KMS-11 (cell line): ENCODE measurements at regions not wholly inside any gene's neighbourhood (a gene's known extent, or its start where the extent isn't known, plus 50 kb on each side); places are given as distances from the start of the nearest gene placed in this dataset.

Experiments used
- H2AFZ ChIP-seq: fragments of 200-600 bp; sonication (generic); 2 replicates; pipeline ENCODE4 v1.6.1; 2016; ENCODE audit warnings: antibody characterized with exemption, mixed run types, low read depth
- H3K27ac ChIP-seq: fragments of 200-600 bp; sonication (generic); 2 replicates; pipeline ENCODE4 v1.6.1; 2016; ENCODE audit warnings: mild to moderate bottlenecking, mixed run types
- H3K27me3 ChIP-seq: fragments of 200-600 bp; sonication (generic); 2 replicates; pipeline ENCODE4 v1.6.1; 2017; ENCODE audit warnings: mild to moderate bottlenecking, low read depth, mixed run types, moderate library complexity; ENCODE audit not compliant: insufficient read depth
- H3K36me3 ChIP-seq: fragments of 200-600 bp; sonication (generic); 2 replicates; pipeline ENCODE4 v1.6.1; 2017; ENCODE audit warnings: mild to moderate bottlenecking, mixed run types; ENCODE audit not compliant: insufficient read depth
- H3K4me1 ChIP-seq: fragments of 200-600 bp; sonication (generic); 2 replicates; pipeline ENCODE4 v1.6.1; 2016; ENCODE audit warnings: mild to moderate bottlenecking, low read depth, mixed run types; ENCODE audit not compliant: poor library complexity, severe bottlenecking
- H3K4me2 ChIP-seq: fragments of 200-600 bp; sonication (generic); 2 replicates; pipeline ENCODE4 v1.7.0; 2016; ENCODE audit warnings: mild to moderate bottlenecking, mixed run types
- H3K4me3 ChIP-seq: fragments of 200-600 bp; sonication (generic); IDR thresholded peaks from 2 replicates; pipeline ENCODE4 v1.6.1; 2017; ENCODE audit warnings: low read depth, low read length, mixed read lengths; ENCODE audit not compliant: insufficient read depth
- H3K79me2 ChIP-seq: fragments of 200-600 bp; sonication (generic); 2 replicates; pipeline ENCODE4 v1.6.1; 2016; ENCODE audit warnings: low read depth, mixed run types; ENCODE audit not compliant: insufficient read depth
- H3K9ac ChIP-seq: fragments of 200-600 bp; sonication (generic); 2 replicates; pipeline ENCODE4 v1.6.1; 2016; ENCODE audit warnings: mild to moderate bottlenecking, mixed run types
- H4K20me1 ChIP-seq: fragments of 200-600 bp; sonication (generic); 2 replicates; pipeline ENCODE4 v1.6.1; 2016; ENCODE audit warnings: mild to moderate bottlenecking, mixed run types; ENCODE audit not compliant: insufficient read depth
- CTCF ChIP-seq: fragments of 200-600 bp; sonication (generic); conservative IDR thresholded peaks from 2 replicates; pipeline ENCODE4 v1.6.1; 2017; ENCODE audit warnings: low read depth, mild to moderate bottlenecking, antibody characterized with exemption, low read length, moderate library complexity, mixed read lengths

GRCh38 chr2:161104054-161104553 lies 56.1 kb upstream of the TANK start:
- H3K27me3 ChIP-seq: no peaks in the 10 kb centered on the region
- H3K4me2 ChIP-seq: peak overlapping the region; percentile 22
- peak overlapping the region; percentile 41; the same call in 1 of the 2 replicates for H3K27ac ChIP-seq
- H4K20me1 ChIP-seq: no peaks in the 10 kb centered on the region
- H3K9ac ChIP-seq: no peak overlapping the region
- no peaks in the 10 kb centered on the region for H3K79me2 ChIP-seq
- H3K4me3 ChIP-seq: no peak overlapping the region
- no peaks in the 10 kb centered on the region for H3K36me3 ChIP-seq
- H3K4me1 ChIP-seq: peaks cover 29% of the 10 kb centered on the region
- TF ChIP-seq CTCF: no peak
- peak overlapping the region; percentile 48; the same call in 1 of the 2 replicates for H2AFZ ChIP-seq

- H3K79me2 ChIP-seq: no peaks in the 10 kb centered on the region
- no peaks in the 10 kb centered on the region for H4K20me1 ChIP-seq
- H3K9ac ChIP-seq: no peak overlapping the region
- no peak overlapping the region for H3K4me2 ChIP-seq
- H3K36me3 ChIP-seq: no peaks in the 10 kb centered on the region
- no peak overlapping the region for H3K4me3 ChIP-seq
- H2AFZ ChIP-seq: no peak overlapping the region
- TF ChIP-seq CTCF: no peak
- peaks cover 29% of the 10 kb centered on the region for H3K4me1 ChIP-seq
- no peaks in the 10 kb centered on the region for H3K27me3 ChIP-seq
- no peak overlapping the region for H3K27ac ChIP-seq
These were observed 53.0 kb upstream of the TANK start for GRCh38 chr2:161107265-161107664.
